ENCODE measurements at regions not wholly inside any gene's neighbourhood (a gene's known extent, or its start where the extent isn't known, plus 50 kb on each side); places are given as distances from the start of the nearest gene placed in this dataset.

DNA sequence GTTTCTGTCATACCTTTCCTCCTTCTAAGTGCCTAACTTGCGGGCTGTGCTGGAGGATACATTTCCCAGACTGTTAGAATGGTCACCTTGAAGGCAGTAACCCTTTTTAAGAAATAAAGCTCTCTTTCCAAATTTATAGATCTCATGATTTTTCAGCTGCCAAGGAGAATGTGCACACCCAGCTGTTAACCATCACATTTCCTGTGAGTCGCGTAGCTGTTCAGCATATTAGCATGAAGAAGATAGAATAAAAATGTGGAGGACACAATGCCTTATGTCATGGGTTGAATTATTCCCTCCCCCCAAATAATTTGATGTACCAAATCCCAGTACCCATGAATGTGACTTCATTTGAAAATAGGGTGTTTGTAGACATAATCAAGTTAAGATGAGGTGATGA lies 729.4 kb downstream of the MTRR start:
- DNase-seq (no peak), ATAC-seq (ENCODE audit: poor library complexity) (no peak)
- H3K4me1 Mint-ChIP-seq (ENCODE audit: low read depth), result no peaks in the 10 kb centered on the region
- H3K9me3 ChIP-seq (ENCODE audit: control insufficient read depth in 1 of 2, insufficient read depth in 1 of 2, low read length in 2 of 2), result no peaks in the 10 kb centered on the region
- CTCF ChIA-PET, result no interaction called here
- H3K4me3 ChIP-seq (ENCODE audit: low read length), result no peak overlapping the region
- POLR2A ChIA-PET, result no interaction called here
- intact Hi-C loops (cut with DNase I, micrococcal nuclease), result no loop called here
- peaks cover 5% of the 10 kb centered on the region for H3K9me3 Mint-ChIP-seq
- no peaks in the 10 kb centered on the region for H3K27me3 ChIP-seq (ENCODE audit: control insufficient read depth in 1 of 2, insufficient read depth in 2 of 2, low read length in 2 of 2)
- H3K36me3 ChIP-seq (ENCODE audit: insufficient read depth, low read length), result no peaks in the 10 kb centered on the region
- no peak overlapping the region for H3K27ac ChIP-seq (ENCODE audit: low read depth in 1 of 2, low read length in 2 of 2)
- H3K27ac Mint-ChIP-seq, result no peak overlapping the region
- TF ChIP-seq, protein P1, sequence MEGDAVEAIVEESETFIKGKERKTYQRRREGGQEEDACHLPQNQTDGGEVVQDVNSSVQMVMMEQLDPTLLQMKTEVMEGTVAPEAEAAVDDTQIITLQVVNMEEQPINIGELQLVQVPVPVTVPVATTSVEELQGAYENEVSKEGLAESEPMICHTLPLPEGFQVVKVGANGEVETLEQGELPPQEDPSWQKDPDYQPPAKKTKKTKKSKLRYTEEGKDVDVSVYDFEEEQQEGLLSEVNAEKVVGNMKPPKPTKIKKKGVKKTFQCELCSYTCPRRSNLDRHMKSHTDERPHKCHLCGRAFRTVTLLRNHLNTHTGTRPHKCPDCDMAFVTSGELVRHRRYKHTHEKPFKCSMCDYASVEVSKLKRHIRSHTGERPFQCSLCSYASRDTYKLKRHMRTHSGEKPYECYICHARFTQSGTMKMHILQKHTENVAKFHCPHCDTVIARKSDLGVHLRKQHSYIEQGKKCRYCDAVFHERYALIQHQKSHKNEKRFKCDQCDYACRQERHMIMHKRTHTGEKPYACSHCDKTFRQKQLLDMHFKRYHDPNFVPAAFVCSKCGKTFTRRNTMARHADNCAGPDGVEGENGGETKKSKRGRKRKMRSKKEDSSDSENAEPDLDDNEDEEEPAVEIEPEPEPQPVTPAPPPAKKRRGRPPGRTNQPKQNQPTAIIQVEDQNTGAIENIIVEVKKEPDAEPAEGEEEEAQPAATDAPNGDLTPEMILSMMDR (IDR thresholded peaks at IDR 0.05), result no peak
- no peaks in the 10 kb centered on the region for H3K27me3 Mint-ChIP-seq
- H3K36me3 Mint-ChIP-seq (ENCODE audit: low read depth), result no peaks in the 10 kb centered on the region
- no peaks in the 10 kb centered on the region for H3K4me1 ChIP-seq (ENCODE audit: insufficient read depth, low read length)
- H3K4me3 Mint-ChIP-seq, result no peak overlapping the region

DNA sequence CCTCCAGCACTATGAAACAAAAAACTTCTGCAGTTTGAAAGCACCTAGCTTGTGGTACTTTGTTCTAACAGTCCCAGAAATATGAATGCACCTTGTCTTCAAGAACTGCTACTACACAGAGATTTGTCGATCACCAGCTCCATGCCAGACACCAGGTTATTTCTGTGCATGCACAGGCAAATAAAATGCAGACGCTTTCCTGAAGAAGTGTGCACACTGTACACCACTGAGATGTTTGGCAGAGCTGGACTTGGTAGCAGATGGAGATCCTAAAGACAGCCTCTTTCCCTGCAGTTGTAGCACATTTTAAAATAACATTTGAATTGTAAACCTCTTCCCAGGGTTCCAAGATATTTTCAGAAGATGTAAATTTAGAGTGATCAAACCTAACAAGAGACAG lies 730.0 kb downstream of the MTRR start:
- no peak overlapping the region for H3K4me3 ChIP-seq (ENCODE audit: low read length)
- no peaks in the 10 kb centered on the region for H3K4me1 Mint-ChIP-seq (ENCODE audit: low read depth)
- no peak overlapping the region for H3K4me3 Mint-ChIP-seq
- H3K27ac ChIP-seq (ENCODE audit: low read depth in 1 of 2, low read length in 2 of 2), result no peak overlapping the region
- intact Hi-C loops (cut with DNase I, micrococcal nuclease), result no loop called here
- no peaks in the 10 kb centered on the region for H3K27me3 Mint-ChIP-seq
- ChIA-PET CTCF (no interaction called here), POLR2A (no interaction called here)
- no peak for ATAC-seq (ENCODE audit: poor library complexity)
- no peaks in the 10 kb centered on the region for H3K36me3 ChIP-seq (ENCODE audit: insufficient read depth, low read length)
- TF ChIP-seq, protein P1 (IDR thresholded peaks at IDR 0.05), result no peak
- no peaks in the 10 kb centered on the region for H3K36me3 Mint-ChIP-seq (ENCODE audit: low read depth)
- H3K4me1 ChIP-seq (ENCODE audit: insufficient read depth, low read length), result no peaks in the 10 kb centered on the region
- peaks cover 5% of the 10 kb centered on the region for H3K9me3 Mint-ChIP-seq
- H3K27me3 ChIP-seq (ENCODE audit: control insufficient read depth in 1 of 2, insufficient read depth in 2 of 2, low read length in 2 of 2), result no peaks in the 10 kb centered on the region
- no peak for DNase-seq
- no peaks in the 10 kb centered on the region for H3K9me3 ChIP-seq (ENCODE audit: control insufficient read depth in 1 of 2, insufficient read depth in 1 of 2, low read length in 2 of 2)
- no peak overlapping the region for H3K27ac Mint-ChIP-seq

DNA sequence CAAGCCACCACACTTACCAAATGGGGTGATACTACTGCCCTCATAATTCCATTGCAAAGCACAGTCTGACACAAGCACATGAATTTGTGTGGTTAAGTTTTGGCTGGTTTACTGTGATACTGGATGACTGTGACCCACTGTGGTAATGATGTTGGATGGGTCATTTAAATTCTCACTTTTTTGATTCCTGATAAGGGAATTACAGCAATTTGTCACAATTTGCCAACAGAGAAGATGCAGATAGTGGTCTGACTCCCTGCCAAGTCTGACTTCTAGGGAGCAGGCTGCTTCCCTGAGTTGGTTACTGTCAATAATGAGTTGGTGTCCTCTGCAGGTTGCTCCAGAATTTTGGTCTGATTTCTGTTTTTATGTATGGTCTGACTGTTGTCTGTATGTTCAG lies 731.9 kb downstream of the MTRR start:
- Mint-ChIP-seq H3K9me3 (peaks cover 2% of the 10 kb centered on the region), H3K27ac (no peak overlapping the region), H3K36me3 (ENCODE audit: low read depth) (no peaks in the 10 kb centered on the region), H3K4me3 (no peak overlapping the region), H3K4me1 (ENCODE audit: low read depth) (no peaks in the 10 kb centered on the region), H3K27me3 (no peaks in the 10 kb centered on the region)
- H3K27me3 ChIP-seq (ENCODE audit: control insufficient read depth in 1 of 2, insufficient read depth in 2 of 2, low read length in 2 of 2), result no peaks in the 10 kb centered on the region
- no peaks in the 10 kb centered on the region for H3K36me3 ChIP-seq (ENCODE audit: insufficient read depth, low read length)
- H3K4me3 ChIP-seq (ENCODE audit: low read length), result no peak overlapping the region
- H3K9me3 ChIP-seq (ENCODE audit: control insufficient read depth in 1 of 2, insufficient read depth in 1 of 2, low read length in 2 of 2), result no peaks in the 10 kb centered on the region
- no peaks in the 10 kb centered on the region for H3K4me1 ChIP-seq (ENCODE audit: insufficient read depth, low read length)
- ATAC-seq (ENCODE audit: poor library complexity) (no peak), DNase-seq (no peak)
- ChIA-PET CTCF (no interaction called here), POLR2A (no interaction called here)
- intact Hi-C loops (cut with DNase I, micrococcal nuclease), result no loop called here
- H3K27ac ChIP-seq (ENCODE audit: low read depth in 1 of 2, low read length in 2 of 2), result no peak overlapping the region
- TF ChIP-seq, protein P1 (IDR thresholded peaks at IDR 0.05), result no peak
